GDM1 (cell line): ENCODE measurements at regions not wholly inside any gene's neighbourhood (a gene's known extent, or its start where the extent isn't known, plus 50 kb on each side); places are given as distances from the start of the nearest gene placed in this dataset.

Experiments used
- DNase-seq: peaks from one replicate; lab custom pipeline; 2025; lab: John Stamatoyannopoulos, UW

DNA sequence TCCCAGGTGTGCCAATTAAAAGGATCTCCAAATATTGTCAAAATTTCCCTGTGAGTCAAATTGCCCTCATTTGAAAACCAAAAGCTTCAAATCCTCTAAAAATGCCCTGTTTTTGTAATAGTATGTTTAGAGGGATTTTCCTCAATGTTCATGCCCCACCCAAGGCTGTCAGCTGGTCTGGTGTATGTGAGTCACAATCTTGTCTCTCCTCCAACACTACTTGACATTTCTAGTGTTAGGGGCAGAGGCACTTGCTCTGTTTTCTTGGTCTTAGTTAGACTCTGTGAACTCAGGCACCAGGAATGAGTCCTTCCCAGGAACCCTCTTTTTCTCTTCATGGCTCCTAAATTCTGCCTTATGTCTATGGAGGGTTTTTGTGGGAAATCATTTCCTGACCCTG is 634.8 kb downstream of the KCNJ2 start:
- DNase-seq: no peak

DNA sequence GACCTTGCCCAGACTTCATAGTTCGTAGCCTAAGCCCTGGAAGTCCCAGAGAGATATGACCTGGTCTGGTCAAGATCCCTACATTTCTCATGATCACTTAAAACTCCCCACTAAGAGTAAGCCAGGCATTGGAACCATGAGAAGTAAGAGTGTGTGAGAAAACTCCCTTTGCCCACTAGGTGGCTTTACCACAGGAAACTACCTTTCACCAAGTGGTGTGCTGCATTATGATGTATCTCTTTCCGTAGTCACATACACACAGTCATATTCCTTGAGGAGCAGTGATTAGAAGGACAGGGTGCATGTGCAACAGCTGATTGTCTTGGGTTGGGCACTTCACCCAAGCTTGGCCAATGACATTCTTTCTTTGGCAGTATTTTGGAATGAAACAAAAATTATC is 639.3 kb downstream of the KCNJ2 start:
- no peak for DNase-seq

DNA sequence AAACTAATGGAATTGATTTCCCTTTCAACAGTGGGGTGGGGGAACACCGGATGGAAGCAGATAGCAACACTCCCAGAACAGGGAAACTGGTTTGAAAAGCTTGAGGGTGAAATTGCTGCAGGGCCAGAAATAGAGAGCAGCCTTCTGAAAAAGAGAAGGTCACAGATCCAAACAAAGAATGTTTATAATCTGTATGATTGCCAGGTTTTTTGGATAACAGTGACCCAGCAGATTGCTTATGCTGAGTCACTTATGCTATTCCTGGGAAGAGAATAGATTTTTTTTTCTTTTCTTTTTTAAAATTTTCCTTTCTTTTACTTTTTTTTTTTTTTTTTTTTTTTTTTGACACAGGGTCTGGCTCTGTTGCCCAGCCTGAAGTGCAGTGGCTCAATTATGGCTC is 641.3 kb downstream of the KCNJ2 start:
- DNase-seq: no peak

DNA sequence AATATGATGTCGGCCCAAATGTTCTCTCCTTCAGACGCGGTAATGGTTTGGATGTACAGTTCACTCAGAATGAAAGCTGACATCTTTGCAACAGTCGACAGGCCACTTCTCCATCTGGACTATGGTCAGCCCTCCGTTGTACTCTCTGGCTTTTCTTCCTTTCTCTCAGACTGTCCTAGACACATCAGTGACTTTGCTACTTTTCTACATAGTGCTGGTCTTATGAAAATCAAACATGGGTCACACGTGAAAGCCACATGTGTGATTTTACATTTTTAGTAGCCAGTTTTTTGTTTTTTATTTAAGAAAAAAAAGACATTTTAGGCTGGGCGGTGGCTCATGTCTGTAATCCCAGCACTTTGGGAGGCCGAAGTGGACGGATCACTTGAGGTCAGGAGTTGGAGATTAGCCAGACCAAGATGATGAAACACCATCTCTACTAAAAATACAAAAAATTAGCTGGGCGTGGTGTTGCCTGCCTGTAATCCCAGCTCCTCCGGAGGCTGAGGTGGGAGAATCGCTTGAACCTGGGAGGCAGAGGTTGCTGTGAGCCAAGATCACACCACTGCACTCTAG is 644.1 kb downstream of the KCNJ2 start:
- DNase-seq: no peak

DNA sequence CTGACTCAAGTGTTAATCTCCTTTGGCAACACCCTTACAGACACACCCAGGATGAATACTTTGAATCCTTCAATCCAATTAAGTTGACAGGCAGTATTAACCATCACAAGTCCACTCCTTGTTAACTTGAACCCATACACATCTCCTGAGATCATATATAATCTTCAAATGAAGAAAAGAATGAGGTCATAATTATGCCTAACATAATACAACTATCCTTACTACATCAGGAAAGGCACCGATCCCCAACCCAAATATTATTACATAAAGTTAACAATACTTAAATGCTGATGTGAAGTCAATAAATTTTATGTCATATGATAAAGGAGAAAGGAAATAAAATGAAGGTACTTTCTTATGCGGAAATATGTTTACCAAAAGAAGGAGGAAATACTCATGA is 649.9 kb downstream of the KCNJ2 start:
- DNase-seq: no peak

DNA sequence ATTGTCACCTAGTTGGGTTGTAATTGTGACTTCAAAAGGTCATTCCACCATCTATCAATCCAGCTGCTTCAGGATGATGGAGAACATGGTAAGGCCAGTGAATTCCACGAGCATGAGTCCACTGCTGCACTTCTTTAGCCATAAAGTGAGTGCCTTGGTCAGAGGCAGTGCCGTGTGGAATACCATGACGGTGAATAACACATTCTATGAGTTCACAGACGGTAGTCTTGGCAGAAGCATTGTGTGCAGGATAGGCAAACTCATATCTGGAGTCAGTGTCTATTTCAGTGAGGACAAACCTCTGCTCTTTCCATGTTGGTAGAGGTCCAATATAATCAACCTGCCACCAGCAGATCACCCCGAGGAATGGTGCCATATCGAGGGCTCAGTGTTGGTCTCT is 650.9 kb downstream of the KCNJ2 start:
- DNase-seq: no peak

DNA sequence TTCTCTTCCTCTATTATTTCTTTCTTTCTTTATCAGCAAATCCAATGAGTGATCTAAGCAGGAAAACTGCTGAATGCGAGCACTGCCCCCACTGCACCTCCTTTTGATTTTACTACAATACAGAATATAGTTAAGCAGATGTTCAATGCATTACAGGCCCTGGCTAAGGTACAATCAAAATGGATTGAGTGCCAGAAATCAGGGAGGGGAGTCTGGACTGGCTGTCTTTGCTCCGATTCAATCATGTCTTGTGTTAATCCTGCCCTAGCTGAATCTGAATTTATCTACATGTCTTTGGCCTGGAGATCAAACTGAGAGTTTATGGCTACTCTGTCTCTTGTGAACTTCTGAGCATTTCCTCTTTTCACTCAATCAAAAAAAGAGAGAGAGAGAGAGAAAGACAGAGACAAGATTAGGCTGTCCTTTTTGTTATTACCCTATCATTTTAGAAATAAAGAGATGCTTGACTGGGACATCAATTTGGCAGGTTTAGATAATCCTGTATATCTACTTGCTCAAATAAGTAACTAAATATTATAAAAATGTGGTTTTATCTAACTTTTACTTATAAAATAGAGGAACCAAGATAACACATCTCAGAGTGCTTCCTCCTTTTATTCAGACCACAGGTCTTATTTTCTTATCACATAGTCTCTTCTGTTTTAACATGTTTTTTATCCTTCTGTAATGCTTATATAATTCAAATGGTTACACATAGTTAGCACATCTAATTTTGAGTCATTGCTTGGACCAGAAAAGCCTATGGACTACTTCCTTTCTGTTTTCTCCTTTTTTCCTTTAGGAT is 656.2 kb downstream of the KCNJ2 start:
- DNase-seq: no peak

DNA sequence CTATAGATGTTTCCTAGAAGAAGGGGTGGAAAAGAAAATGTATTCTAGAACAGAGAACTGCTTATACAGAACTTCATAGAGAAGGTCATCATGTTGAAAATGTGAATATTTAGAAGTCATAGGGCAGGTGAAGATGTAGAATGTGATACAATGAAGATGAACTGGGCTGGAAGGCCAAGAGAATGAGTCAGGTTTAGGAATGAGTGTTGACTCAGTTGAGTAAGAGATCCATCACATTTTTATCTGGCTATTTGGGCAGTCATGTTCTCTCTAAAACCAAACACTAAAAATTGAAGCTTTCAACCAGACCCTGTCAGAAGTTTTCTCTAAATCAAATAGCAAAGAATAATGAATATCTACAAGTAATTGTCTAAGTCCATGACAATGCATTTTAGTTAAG is 660.5 kb downstream of the KCNJ2 start:
- no peak for DNase-seq

DNA sequence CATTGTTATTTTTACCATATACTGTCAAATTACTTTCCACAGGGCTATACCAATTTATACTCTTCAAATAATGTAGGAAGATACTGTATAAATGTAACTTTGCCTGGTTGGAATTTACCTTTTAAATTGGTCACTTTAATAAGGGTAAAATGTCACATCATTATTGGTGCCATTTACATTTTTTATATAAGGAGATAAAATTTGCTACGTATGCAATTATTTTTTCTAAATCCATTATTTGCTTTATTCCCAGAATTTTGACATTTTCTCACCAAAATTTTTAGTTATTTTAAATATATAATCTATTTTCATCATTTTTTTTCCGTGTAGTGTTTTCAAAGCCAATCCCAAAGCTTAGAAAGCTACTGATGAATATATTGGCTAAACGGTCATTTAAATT is 664.7 kb downstream of the KCNJ2 start:
- no peak for DNase-seq

DNA sequence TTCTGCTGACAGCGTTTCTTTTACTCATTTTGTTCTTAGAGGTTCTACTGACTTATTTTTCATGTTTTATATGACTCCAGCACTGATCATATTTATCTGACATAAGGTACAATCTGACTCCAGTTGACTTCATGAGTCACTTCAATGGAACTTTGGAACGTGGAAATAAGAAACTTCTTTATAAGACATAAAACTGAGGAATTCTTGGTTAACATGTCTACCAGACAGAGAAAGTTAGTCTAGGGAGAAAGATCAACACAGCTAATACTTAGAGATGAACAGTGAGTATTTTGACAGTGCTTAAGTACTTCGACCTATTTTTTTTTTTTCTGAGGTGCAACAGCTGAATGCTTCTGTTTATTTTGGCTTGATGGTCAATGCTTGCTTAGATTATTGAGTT is 679.5 kb downstream of the KCNJ2 start:
- DNase-seq: no peak

DNA sequence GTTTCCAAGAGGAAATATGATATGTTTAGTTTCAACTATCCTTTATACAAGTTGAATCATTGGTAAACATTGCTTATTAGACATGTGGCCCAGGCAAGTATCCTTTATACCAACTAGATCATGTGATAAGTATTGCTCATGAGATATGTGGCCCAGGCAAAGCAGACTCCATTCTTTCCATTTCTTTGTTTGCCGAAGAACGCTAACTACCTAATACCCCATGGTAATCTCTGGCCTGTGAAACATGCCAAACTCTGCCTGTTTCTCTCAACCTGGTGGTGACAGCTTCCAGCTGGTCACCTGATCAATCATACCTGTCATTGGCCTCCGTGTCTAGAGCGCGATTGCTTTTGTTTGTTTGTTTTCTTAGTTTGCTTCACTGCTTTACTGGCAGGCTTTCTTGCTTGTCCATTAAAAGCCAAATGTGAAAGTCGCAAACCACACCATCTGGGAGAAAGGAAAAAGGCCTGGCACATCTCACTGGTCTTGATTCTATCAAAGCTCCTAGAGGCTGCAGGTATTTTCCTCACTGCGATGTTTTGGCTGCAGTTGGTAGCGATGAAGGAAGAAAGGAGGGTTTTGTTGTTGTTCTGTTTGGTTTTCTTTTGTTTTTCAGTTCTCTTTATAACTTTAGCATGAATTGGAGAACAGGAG is 686.2 kb downstream of the KCNJ2 start:
- no peak for DNase-seq

DNA sequence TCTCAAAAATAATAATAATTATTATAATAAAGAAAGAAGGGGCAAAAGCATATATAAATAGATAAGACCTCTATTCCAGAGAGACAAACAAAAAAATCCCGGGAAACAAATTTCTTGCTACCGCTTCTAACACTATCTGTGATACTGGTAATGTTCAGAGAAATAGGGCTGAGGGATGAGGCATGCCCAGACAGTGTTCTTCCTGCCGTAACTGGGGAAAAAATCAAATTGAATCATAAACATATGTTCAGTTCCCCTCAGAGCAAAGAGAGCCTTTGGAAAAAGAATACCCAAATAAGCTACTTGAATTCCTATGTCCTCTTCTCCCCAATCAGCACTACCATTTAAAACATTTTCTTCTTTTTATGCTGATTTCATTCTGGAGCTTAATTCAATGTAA is 688.0 kb downstream of the KCNJ2 start:
- no peak for DNase-seq

DNA sequence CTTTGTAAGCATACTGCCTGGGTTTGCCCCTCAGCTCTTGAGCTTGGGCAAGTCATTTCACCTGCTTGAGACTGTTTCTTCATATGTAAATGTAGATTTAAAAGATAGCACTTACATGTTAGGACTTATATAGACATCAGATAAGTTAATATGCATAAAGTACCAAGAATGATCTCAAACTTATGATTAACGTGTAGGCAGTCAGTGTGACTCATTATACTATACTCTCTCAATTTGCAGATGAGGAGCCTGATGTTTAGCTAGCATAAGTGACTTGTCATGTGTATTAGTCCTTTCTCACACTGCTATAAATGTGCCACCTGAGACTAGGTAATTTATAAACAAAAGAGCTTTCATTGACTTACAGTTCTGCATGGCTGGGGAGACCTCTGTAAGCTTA is 690.5 kb downstream of the KCNJ2 start:
- no peak for DNase-seq

DNA sequence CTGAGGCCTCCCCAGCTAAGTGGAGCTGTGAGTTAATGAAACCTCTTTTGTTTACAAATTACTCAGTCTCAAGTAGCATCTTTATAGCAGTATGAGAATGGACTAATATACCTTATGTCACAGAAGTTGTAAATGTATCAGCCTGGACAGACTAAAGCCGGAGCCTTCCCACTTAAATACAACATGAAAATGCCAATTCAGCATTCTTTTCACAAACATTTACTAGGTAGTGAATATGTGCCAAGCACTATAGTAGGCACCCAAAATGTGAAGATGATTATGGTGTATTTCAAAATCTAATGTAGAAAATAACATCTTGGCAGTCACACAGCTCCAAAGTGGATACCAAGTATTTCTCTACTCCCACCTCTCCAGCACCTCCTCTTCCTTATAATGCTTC is 693.0 kb downstream of the KCNJ2 start:
- DNase-seq: no peak

DNA sequence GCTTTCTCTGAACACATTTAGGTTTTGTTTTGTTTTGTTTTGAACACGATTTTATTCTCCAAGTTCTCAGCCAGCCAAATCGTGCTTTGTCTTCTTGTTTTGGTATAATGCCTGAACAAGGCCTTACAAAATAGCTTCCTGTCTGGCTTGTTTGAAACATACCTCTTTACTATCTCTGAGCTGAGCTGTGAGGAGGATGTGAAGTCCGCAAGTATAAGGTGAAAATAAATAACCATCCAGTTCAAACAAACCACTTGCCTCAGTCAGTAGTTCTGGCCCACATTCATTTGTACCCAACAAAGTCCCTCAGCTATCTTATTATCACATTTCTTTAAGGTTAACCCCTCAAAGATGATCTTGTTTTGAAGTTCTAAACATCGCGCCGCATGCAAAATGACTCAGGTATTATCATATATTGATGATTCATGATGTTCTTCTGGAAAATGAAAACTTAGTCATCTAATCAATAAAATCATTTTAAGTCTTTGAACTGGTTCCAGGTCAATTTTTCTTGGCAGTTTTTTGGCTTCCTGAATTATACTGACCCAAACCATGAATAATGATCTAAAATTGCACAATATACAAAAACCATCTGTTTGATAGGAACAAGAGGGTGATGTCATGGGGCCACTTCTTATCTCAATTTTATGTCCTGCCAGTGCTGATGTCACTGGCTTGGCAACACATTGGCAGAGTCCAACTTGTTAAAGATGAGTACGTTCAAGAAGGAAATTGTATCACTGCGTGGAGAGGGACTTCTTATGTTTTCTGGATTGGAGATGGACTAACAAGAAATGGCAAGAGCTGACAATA is 694.3 kb downstream of the KCNJ2 start:
- no peak for DNase-seq

DNA sequence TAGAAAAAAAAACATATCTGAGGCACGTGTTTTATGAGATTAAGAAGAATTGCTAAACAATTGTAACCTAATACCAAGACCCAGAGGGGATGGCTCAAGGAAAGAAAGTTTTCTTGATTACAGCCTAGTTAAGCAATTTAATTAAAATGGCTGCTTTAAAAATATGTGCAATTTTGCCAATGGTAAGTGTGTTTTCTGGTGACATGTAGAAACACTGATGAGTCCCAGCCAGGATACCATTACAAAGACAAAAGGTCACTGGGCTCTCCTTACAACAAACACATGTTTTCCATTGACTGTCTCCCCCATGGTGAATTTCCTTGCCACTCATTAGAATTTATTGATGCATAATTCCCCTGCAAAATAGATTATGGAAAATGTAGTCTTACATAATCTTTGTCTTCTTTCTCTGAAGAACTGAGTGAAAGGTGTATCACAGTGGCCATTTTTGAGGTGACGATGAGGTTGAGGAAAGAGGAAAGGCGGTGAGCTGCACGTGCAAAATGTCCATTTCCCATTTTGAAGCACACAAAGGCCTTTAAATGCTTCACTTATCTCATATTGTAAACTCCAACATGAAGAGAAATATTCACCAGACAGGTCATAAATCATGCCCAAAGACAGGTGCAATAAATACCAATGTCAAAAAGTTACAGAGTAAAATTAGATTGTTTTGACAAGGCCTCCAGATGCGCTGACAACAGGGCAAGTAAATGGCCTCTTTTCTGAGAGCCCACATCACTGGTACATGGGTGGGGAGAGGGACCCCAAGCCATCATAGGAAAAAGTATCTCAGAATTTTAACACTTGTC is 696.9 kb downstream of the KCNJ2 start:
- DNase-seq: no peak

DNA sequence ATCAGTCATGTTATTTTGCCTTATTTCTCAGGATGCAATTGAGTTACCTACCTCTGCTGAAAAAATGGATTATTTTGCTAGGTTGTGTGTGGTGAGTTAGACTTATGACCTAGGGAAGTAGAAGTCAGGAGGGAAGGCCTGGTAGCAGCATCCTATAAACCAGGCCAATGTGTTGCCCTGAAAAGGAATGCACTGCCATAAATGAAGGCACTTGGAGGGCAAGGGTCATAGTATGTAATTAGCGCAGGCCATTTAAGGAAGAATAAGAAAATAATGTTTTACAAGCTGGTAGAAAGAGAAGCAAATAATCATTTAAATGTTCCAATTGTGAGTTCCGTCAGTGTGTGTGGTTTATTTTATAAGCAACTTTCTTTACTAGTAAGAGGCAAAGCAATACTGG is 698.8 kb downstream of the KCNJ2 start:
- DNase-seq: no peak

DNA sequence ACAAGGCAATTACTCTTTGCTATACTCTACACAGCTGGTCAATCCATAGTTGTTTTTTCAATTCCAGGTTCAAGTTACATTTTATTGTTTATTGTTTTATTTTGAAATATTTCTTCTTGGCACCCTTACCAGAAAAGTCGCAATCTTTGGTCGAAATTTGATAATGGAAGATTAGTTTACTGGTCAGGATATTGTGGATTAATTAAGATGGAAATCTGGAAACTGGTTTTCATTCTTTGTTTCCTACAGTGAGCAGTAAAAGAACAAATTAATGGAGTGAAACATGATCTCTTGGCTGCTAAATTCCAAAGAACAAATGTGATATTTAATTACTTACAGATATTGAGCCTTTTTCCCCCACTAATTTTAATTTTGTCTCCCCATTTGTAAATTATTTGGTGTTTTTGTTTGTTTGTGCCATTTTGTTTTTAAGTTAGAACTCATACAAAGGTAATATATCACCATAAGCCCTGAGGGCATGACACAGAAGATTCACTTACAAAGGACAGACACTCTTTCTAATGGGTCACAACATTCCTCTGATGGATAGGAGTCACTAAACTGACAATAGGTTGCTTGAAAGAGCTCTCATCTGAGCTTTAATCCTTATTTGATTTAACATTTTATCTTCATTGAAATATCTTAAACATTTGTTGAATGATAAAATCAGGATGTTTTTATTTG is 700.2 kb downstream of the KCNJ2 start:
- DNase-seq: no peak

DNA sequence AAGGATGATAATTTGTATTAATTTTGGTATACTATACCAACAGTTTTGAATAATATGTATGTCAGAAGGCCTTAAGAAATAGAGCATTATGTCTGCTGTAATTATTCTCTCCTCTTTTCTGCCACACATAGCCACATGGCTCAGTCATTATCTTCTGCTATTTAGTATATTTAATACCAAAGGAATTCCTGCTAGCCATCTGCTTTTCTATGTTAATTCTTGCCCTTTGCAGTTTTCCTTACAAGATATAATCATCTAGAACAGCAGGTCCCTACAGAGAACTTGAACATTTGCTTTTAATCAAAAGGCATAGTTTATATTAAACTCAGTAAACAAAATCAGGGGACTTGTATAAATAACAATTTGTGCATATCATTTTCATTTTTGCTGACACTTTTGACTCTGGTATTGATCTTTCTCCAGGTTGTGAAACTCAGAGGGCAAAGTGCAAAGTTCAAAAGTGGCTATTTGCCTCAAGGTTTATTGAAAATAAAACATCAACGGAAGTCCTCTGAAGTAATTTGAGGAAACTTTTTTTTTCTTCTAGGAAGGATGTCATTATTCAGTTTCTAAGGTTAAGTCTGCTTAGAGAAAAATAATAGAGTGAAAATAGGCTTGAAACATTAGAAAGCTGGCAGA is 702.0 kb downstream of the KCNJ2 start:
- DNase-seq: no peak

DNA sequence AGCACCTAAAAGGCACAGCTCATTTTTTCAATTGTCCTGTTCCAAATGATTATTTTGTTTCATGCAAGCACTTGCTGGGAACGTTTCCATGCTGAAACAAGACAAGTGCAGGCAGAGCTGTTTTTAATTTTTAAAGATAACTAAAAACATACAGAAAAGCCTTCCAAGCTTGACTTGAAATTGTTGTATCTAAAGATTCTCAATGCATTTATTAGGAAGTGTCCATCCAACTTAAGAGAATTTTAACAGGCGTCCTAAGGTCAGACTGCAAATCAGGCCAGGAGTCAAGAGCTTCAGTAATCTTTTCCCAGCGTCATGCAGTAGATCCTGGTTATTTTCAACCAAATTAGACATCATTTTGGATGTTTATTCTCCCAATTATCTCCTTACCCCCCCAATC is 702.8 kb downstream of the KCNJ2 start:
- no peak for DNase-seq
